HFF-Myc (cell line): ENCODE measurements at regions not wholly inside any gene's neighbourhood (a gene's known extent, or its start where the extent isn't known, plus 50 kb on each side); places are given as distances from the start of the nearest gene placed in this dataset.
"Not testable (repeated sequence)": the region's sequence is repeated elsewhere in the genome, so short reads cannot be mapped to it uniquely, and the experiment has no call there.

Experiments used
- DNase-seq: peaks from one replicate; pipeline ENCODE4 v3.0.0-alpha.2; 2011; ENCODE audit warnings: low read depth; ENCODE audit errors: extremely low read depth
- H3K4me3 ChIP-seq: replicated peaks from 2 replicates; pipeline ENCODE4 v1.5.1; 2011; ENCODE audit warnings: low read depth, mild to moderate bottlenecking, control low read depth, low read length
- CTCF ChIP-seq: IDR thresholded peaks from 2 replicates; pipeline ENCODE4 v1.5.1; 2012; ENCODE audit warnings: mild to moderate bottlenecking, low read depth, low read length, control low read depth; ENCODE audit errors: missing control alignments

GRCh38 chr4:87913896-87914295, 61.6 kb upstream of the SPP1 start:
- no peak for DNase-seq

GRCh38 chr4:87915621-87916020, 59.9 kb upstream of the SPP1 start:
- no peak for TF ChIP-seq CTCF
- DNase-seq = no peak
- H3K4me3 ChIP-seq = no peak overlapping the region

More at GRCh38 chr4:87913896-87914295, 61.6 kb upstream of the SPP1 start:
- no peak for TF ChIP-seq CTCF
- no peak overlapping the region for H3K4me3 ChIP-seq

- DNase-seq = no peak
- H3K4me3 ChIP-seq = no peak overlapping the region
- no peak for TF ChIP-seq CTCF
These were observed 58.9 kb upstream of the SPP1 start for GRCh38 chr4:87916626-87917025.

GRCh38 chr4:87917911-87918310, 57.6 kb upstream of the SPP1 start:
- not testable (repeated sequence) for DNase-seq, H3K4me3 ChIP-seq

- TF ChIP-seq CTCF = no peak
- no peak overlapping the region for H3K4me3 ChIP-seq
These were observed 57.0 kb upstream of the SPP1 start for GRCh38 chr4:87918314-87919058.

GRCh38 chr4:87919304-87919703, 56.2 kb upstream of the SPP1 start:
- not testable (repeated sequence) for H3K4me3 ChIP-seq, DNase-seq

More at GRCh38 chr4:87918314-87919058, 57.0 kb upstream of the SPP1 start:
- DNase-seq = no peak

GRCh38 chr4:87919941-87920340, 55.6 kb upstream of the SPP1 start:
- no peak overlapping the region for H3K4me3 ChIP-seq
- no peak for DNase-seq
- no peak for TF ChIP-seq CTCF

- no peak for DNase-seq
- no peak for TF ChIP-seq CTCF
- H3K4me3 ChIP-seq = no peak overlapping the region
These were observed 55.0 kb upstream of the SPP1 start for GRCh38 chr4:87920478-87920877.

- not testable (repeated sequence) for DNase-seq
These were observed 53.7 kb upstream of the SPP1 start for GRCh38 chr4:87921626-87922479.

GRCh38 chr4:87924146-87924545, 51.4 kb upstream of the SPP1 start:
- not testable (repeated sequence) for H3K4me3 ChIP-seq, DNase-seq

More at GRCh38 chr4:87921626-87922479, 53.7 kb upstream of the SPP1 start:
- H3K4me3 ChIP-seq = not testable (repeated sequence)
